Keratinocyte (primary cell): ENCODE measurements at regions not wholly inside any gene's neighbourhood (a gene's known extent, or its start where the extent isn't known, plus 50 kb on each side); places are given as distances from the start of the nearest gene placed in this dataset.

ENCODE experiments used
- DNase-seq: peaks from one replicate; pipeline ENCODE4 v3.0.0-alpha.2; 2011; ENCODE audit warnings: low read depth, missing footprints, low spot score
- FAIRE-seq: peaks from 2 replicates; lab custom pipeline; 2011; peaks lifted over from hg19 to GRCh38; lab: Jason Lieb, UNC
- H2AFZ ChIP-seq: 2 replicates; pipeline ENCODE4 v1.6.0; 2012; ENCODE audit warnings: low read length, control low read depth, inconsistent platforms; ENCODE audit not compliant: control insufficient read depth
- H3K27ac ChIP-seq: 2 replicates; pipeline ENCODE4 v1.5.1; 2011; ENCODE audit warnings: low read length; ENCODE audit not compliant: control insufficient read depth, insufficient read depth
- H3K27me3 ChIP-seq: 3 replicates; pipeline ENCODE4 v1.6.0; 2011; ENCODE audit warnings: low read length; ENCODE audit not compliant: control insufficient read depth, insufficient read depth; ENCODE audit errors: extremely low read depth
- H3K36me3 ChIP-seq, 2 experiments: 2 replicates in 1 of 2; 3 replicates in 1 of 2; pipeline ENCODE4 v1.5.1; 2011; ENCODE audit warnings: low read length in 2 of 2, mild to moderate bottlenecking in 1 of 2; ENCODE audit not compliant: control insufficient read depth in 2 of 2, insufficient read depth in 2 of 2; ENCODE audit errors: extremely low read depth in 1 of 2
- H3K4me1 ChIP-seq: 3 replicates; pipeline ENCODE4 v1.5.1; 2011; ENCODE audit warnings: low read length; ENCODE audit not compliant: control insufficient read depth, insufficient read depth; ENCODE audit errors: extremely low read depth
- H3K4me2 ChIP-seq: 3 replicates; pipeline ENCODE4 v1.6.0; 2011; ENCODE audit warnings: low read depth, low read length; ENCODE audit not compliant: control insufficient read depth, insufficient read depth; ENCODE audit errors: extremely low read depth
- H3K4me3 ChIP-seq, 3 experiments: fragments of 200-600 bp in 1 of 3; sonication (generic) in 1 of 3; 2 replicates in 2 of 3; 3 replicates in 1 of 3; pipeline ENCODE4 v1.5.1; 2011 to 2016; ENCODE audit warnings: low read length in 3 of 3, mild to moderate bottlenecking in 3 of 3, control low read depth in 2 of 3, inconsistent platforms in 1 of 3, low read depth in 1 of 3, mixed read lengths in 1 of 3, mixed run types in 1 of 3, moderate library complexity in 1 of 3; ENCODE audit not compliant: control insufficient read depth in 2 of 3, insufficient read depth in 2 of 3; ENCODE audit errors: extremely low read depth in 1 of 3
- H3K79me2 ChIP-seq: 2 replicates; pipeline ENCODE4 v1.6.0; 2012; ENCODE audit warnings: low read length; ENCODE audit not compliant: control insufficient read depth, insufficient read depth
- H3K9ac ChIP-seq: 3 replicates; pipeline ENCODE4 v1.6.0; 2011; ENCODE audit warnings: low read length; ENCODE audit not compliant: control insufficient read depth, insufficient read depth; ENCODE audit errors: extremely low read depth
- H3K9me1 ChIP-seq: 3 replicates; pipeline ENCODE4 v1.6.0; 2011; ENCODE audit warnings: low read length; ENCODE audit not compliant: control insufficient read depth, insufficient read depth; ENCODE audit errors: extremely low read depth
- H3K9me3 ChIP-seq: 2 replicates; pipeline ENCODE4 v1.5.1; 2012; ENCODE audit warnings: low read depth, low read length; ENCODE audit not compliant: control insufficient read depth
- H4K20me1 ChIP-seq: 3 replicates; pipeline ENCODE4 v1.6.0; 2011; ENCODE audit warnings: low read length; ENCODE audit not compliant: control insufficient read depth, insufficient read depth; ENCODE audit errors: extremely low read depth
- CTCF ChIP-seq, 3 experiments: IDR thresholded peaks in 1 of 3; conservative IDR thresholded peaks in 1 of 3; optimal IDR thresholded peaks in 1 of 3; 2 replicates in 2 of 3; 3 replicates in 1 of 3; pipeline versions ENCODE3 to v1.5.1; 2011; ENCODE audit warnings: low read length in 3 of 3, mild to moderate bottlenecking in 3 of 3, moderate library complexity in 2 of 3, control low read depth in 1 of 3, inconsistent platforms in 1 of 3; ENCODE audit not compliant: insufficient read depth in 2 of 3; ENCODE audit errors: extremely low read depth in 1 of 3
- EZH2 ChIP-seq: IDR thresholded peaks from one replicate; pipeline ENCODE4 v1.6.1; 2012; ENCODE audit warnings: inconsistent platforms, mild to moderate bottlenecking, low read length, moderate library complexity
- dilution Hi-C: fragments of 300-500 bp; cut with MboI; formaldehyde crosslinking; loops from one replicate; pipeline ENCODE4 v1.7.0; 2020; ENCODE audit warnings: low sequenced_read_pairs; ENCODE audit not compliant: extremely low pct_ligation_motif_present

- H3K4me1 ChIP-seq = no peaks in the 10 kb centered on the region
- H3K79me2 ChIP-seq = no peaks in the 10 kb centered on the region
- no peaks in the 10 kb centered on the region for H4K20me1 ChIP-seq
- dilution Hi-C loops = no loop called here
- DNase-seq = no peak
- no peak for FAIRE-seq
- H3K9ac ChIP-seq = no peak overlapping the region
- peaks cover 5% of the 10 kb centered on the region for H3K9me3 ChIP-seq
- no peaks in the 10 kb centered on the region for H3K9me1 ChIP-seq
- H3K27me3 ChIP-seq = no peaks in the 10 kb centered on the region
- no peak overlapping the region for H2AFZ ChIP-seq
- H3K4me2 ChIP-seq = no peak overlapping the region
- no peaks in the 10 kb centered on the region for H3K36me3 ChIP-seq
- H3K4me3 ChIP-seq = no peak overlapping the region
- TF ChIP-seq CTCF (optimal IDR thresholded peaks at IDR 0.05 in 1 of 3, IDR thresholded peaks at IDR 0.05 in 1 of 3, conservative IDR thresholded peaks at IDR 0.05 in 1 of 3; ENCODE audit: extremely low read depth in 1 of 3, insufficient read depth in 2 of 3, low read length in 3 of 3) = no peak
- TF ChIP-seq EZH2 = no peak
- no peak overlapping the region for H3K27ac ChIP-seq
These were observed 418.5 kb upstream of the RGMB start for GRCh38 chr5:98354922-98355321.

DNA sequence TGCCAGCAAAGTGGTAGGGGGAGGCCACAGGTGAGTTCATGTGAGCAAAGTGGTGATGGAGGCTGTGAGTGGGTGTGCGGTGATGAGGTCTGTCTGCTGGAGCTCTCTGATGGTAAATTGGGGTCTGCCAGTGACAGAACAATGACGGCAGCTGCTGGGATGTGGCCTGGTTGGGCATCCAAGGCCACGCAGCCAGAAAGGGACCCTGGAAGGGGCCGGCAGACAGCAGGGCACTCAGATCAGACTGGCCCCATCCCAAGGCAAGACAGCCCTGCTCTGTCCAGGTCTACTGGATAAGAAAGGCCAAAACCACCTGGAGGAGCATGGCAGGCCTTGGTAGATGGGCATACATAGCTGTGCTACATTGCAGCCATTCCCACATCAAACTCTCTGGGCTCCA is 412.9 kb upstream of the RGMB start:
- FAIRE-seq (no peak), DNase-seq (no peak)

More for the DNA sequence above, 412.9 kb upstream of the RGMB start:
- H4K20me1 ChIP-seq = no peaks in the 10 kb centered on the region
- H3K27me3 ChIP-seq = no peaks in the 10 kb centered on the region
- no peaks in the 10 kb centered on the region for H3K36me3 ChIP-seq
- dilution Hi-C loops = no loop called here
- no peak overlapping the region for H3K27ac ChIP-seq
- TF ChIP-seq EZH2 (no peak), CTCF (optimal IDR thresholded peaks at IDR 0.05 in 1 of 3, IDR thresholded peaks at IDR 0.05 in 1 of 3, conservative IDR thresholded peaks at IDR 0.05 in 1 of 3; ENCODE audit: extremely low read depth in 1 of 3, insufficient read depth in 2 of 3, low read length in 3 of 3) (no peak)
- no peaks in the 10 kb centered on the region for H3K79me2 ChIP-seq
- no peaks in the 10 kb centered on the region for H3K4me1 ChIP-seq
- no peak overlapping the region for H3K4me3 ChIP-seq
- H3K9me3 ChIP-seq = no peaks in the 10 kb centered on the region
- H3K9ac ChIP-seq = no peak overlapping the region
- no peak overlapping the region for H3K4me2 ChIP-seq
- H2AFZ ChIP-seq = no peak overlapping the region
- no peaks in the 10 kb centered on the region for H3K9me1 ChIP-seq
